ENCODE measurements at regions not wholly inside any gene's neighbourhood (a gene's known extent, or its start where the extent isn't known, plus 50 kb on each side); places are given as distances from the start of the nearest gene placed in this dataset.

GRCh38 chr21:15604413-15604812 is 125.4 kb upstream of the USP25 start:
- TF ChIP-seq CTCF (IDR thresholded peaks at IDR 0.05) (no peak), POLR2AphosphoS5 (IDR thresholded peaks at IDR 0.05) (no peak)

Data from breast epithelium (tissue), 3 donors.